Non-pigmented ciliary epithelial cell (primary cell): ENCODE measurements at regions not wholly inside any gene's neighbourhood (a gene's known extent, or its start where the extent isn't known, plus 50 kb on each side); places are given as distances from the start of the nearest gene placed in this dataset.
A peak's percentile ranks its signal among the peaks of the same experiment; 100 is the strongest.
"Not testable (repeated sequence)": the region's sequence is repeated elsewhere in the genome, so short reads cannot be mapped to it uniquely, and the experiment has no call there.

Source experiments
- DNase-seq: peaks from one replicate; pipeline ENCODE4 v3.0.0-alpha.2; 2010; ENCODE audit warnings: low read depth

DNA sequence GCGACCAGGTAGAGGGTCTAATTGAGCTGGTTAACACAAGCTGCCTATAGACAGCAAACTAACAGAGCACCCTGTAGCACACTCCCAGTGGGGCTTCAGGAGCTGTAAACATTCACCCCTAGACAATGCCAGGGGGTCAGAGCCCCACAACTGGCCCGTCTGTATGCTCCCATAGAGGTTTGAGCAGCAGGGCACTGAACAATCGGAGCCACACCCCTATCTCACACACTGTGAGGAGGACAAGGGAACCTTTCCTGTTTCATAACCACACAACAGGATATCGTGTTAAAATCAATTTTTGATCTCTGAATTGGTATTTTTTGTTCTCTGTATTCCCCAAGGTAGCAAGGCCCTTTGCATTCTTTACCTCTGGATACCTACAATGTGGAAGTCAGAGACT lies 266.1 kb downstream of the SPRY2 start:
- DNase-seq, result no peak

DNA sequence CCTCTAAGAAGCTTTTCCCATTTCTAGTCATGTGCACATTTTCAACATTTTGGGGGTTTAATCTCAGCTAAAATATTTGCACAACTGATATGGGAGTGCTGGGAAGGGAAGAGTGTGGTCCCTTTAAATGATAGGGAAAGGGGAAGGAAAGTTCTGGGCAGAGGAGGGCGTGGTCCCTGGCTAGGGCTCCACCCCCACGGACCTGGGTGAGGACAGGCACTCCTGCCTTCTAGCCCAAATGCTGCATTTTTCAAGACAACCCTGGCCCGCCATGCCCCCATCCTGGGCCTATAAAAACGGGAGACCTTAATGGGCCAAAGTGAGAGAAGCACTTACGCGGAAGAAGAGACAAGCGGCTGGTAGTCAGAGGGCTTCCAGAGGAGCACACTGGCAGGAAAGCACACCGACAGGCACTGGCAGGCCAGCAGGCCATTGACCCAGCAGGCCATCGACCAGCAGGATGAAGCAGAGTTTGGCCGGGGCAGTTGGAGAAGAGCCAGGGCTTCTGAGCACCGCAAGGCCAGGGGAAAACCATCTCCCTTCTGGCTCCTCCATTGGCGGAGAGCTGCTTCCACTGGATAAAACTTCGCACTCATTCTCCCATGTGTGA lies 266.7 kb downstream of the SPRY2 start:
- no peak for DNase-seq

DNA sequence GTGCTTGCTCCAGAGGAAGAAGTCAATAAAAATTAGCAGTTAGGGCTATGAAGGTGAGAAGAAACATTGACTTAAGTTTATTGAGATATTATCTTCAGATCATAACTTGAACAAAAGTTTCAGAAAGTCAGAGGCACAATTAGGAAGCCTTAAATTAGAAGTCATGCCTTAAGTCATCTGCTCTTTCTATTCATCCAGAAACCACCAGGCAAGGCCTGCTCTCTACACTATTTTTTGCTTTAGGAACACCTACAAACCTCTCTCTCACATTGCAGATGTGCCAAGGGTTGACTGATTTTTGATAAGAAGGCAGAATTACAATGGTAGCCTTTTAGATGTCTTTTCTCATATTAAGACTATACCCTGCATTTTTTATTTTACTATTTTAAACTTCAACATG lies 268.7 kb downstream of the SPRY2 start:
- no peak for DNase-seq

GRCh38 chr13:80070024-80070703 lies 270.8 kb downstream of the SPRY2 start:
- DNase-seq, result no peak

DNA sequence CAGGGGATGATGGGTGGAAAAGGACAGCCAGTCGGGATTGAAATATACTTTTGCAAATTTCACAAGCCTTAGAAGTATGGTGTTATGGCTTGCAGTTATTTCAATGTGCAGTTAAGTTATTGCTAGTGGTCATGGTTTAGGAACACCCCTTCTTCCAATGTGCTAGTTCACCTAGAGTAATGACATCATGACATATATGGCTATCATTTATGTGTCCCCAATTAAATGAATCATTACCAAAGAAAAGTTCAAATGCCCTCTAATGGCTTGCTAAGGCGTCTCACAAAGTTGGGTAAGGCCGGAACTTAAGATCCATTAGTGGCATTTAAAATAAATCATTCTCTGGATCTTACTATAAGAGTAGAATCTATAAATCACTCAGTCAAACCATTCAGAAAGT lies 271.6 kb downstream of the SPRY2 start:
- no peak for DNase-seq

- DNase-seq, result no peak
Measured at GRCh38 chr13:80065996-80066395, 274.9 kb downstream of the SPRY2 start.

- DNase-seq, result not testable (repeated sequence)
Measured at GRCh38 chr13:80062416-80062815, 278.5 kb downstream of the SPRY2 start.

GRCh38 chr13:80059789-80060188 lies 281.1 kb downstream of the SPRY2 start:
- no peak for DNase-seq

DNA sequence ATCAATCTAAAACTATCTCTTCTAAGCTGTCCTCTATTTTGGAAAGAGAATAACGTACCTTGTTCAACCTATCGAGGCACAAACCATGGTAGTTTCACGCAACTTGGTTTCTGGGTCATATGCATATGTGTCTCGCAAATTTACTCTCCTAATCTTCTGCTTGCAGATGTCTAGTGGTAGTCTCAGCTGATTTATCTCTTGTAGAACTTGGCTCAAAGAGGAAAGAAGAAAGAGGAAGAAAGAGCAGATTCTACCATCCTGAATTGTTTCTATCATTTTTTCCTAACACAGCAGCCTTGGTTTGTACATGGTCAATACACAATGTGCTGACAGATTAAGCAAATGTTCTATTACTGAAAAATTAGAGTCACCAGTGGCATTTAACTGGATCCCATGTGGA lies 282.3 kb downstream of the SPRY2 start:
- no peak for DNase-seq

DNA sequence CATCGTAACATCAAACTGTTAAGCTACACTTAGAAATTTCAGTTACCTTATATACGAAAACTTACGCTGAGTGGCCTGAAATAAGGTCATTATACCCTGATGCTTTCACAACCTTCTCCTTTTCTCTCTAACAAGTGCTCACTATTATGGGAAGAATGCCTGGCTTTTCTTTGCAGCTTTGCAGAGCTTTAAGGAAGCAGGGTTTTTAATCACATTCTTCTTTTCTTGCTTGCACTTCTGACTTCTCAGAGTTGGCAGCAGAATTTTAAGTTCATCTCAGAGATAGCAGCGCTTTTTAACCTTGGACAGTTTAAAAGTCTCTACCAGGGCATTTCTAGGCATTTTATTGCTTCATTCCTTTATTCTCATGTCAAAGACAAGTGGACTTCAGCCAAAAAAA lies 285.1 kb downstream of the SPRY2 start:
- no peak for DNase-seq

DNA sequence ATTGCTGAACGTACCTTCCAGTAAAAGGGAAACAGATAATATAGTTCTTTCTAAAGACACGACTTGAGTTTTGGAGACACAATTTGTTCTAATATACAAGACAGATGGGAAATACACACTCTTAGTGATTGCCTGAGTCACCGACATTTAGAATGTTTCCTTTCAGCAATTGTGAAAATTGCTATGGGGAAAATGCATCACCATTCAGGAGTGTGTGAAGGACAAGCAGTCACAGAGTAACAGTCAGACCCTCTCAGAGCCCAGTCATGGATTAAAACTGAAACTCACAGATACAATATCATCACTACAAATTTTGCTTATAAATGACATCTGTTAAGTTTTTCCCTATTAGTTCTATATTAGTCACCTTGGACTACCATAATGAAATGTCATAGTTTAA lies 286.1 kb downstream of the SPRY2 start:
- no peak for DNase-seq

- no peak for DNase-seq
Measured at GRCh38 chr13:80052286-80052685, 288.6 kb downstream of the SPRY2 start.

DNA sequence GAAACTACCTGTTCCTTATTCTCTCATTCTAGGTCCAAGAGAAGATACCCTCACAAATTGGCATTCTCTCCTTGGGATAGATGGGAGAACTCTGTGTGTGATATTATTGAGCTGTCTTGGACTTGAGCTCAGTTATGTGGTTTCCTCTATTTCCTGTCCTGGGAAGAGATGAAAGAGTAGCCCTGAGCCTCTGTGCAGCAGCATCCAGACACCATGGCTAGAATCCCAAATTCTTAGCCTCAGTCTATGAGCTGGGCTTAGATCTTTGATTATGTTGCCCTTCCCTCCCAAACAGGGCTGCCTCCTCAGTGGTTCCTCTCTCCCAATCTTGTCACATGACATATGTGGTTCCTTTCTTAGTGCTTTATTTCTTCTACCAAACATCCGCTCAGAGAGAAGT lies 290.7 kb downstream of the SPRY2 start:
- no peak for DNase-seq

DNA sequence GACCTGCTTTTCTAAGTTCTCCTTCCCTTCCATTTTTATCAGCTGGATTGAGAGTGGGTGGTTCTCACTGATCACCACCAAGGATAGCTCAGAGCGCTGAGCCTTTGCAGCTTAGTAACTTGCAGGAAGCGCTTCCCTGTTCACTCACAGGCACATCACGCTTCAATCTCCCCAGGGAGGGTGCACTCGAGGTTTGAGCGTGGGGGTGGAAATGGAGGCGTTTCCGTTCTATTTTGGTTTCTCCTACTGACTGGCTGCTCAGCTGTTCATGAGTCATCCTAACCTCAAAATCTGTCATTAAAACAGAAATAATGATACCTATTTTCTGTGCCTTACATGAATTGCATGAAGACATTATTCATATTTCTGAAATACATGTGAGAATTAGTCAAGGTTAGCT lies 292.1 kb downstream of the SPRY2 start:
- DNase-seq, result peak; percentile 96

GRCh38 chr13:80048030-80048429 lies 292.9 kb downstream of the SPRY2 start:
- DNase-seq, result no peak

DNA sequence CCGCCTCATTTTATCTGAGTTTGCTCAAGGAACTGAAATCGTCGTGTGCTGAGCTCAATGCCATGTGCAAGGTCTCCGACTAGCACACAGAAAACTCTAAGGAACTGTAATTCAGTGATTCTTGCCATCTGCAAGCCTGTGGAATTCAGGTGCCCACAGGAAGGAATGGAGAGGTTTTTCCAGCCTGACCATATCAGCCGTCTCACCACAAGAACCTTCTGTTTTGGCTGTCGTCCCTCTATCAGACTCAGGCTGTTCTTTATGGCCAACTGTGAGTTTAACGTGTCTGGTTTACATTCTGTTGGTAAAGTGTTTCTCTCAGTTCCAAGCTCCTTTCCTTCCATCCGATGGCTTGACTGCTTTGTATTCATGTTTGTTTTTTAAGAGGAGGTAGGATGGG lies 293.5 kb downstream of the SPRY2 start:
- DNase-seq, result peak; percentile 60

DNA sequence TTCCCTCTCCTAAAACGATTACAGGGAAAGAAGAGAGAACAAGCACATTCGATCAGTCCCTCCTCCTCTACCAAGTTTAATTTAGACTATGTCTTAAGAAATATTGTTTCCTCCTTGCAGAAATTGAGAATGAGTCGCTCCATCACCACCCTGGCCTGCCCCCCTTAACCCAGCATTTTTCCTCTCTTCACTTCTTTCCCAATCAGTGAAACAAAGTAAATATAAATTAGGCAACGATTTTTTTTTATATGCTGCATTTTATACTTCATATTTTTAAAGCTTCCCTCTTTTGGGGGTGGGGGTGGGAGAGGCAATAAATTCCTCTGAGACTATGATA lies 300.0 kb downstream of the SPRY2 start:
- DNase-seq, result no peak

DNA sequence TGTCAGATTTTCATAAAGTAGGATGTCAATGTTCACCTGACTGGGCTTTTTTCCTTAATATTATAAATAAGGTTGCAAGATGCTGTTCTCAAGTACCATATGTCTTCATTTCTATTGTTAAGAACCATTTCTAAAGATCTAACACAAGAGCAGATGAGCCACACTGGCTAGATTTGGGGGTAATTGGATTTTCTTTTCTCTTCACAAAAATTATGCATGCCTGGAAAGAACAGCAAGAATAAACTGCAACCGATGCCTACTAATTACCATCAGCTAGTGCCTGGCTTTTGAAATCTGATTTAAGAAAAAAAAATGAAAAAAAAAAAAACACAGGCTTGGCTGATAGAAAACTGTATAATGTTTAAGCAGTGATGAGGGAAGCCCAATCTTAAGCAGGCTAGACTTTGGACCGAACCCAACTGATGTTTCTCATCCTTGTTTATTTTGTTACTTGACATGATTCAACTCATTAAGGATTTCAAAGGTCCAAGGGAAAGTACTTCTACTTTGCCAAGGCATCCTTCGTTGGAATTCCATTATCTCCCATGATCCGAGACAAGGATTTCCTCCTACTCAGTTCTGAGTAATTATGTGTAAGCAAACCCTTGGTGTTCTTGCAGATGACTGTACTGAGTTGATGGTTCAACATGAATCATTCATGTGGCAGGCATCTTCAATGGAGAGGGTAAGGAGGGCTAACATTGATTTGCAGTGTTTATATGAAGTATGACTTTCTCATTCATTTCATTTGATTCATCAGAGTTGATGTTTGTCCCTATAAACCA lies 300.5 kb downstream of the SPRY2 start:
- DNase-seq, result peak; percentile 98

- no peak for DNase-seq
Measured at GRCh38 chr13:80039000-80039399, 301.9 kb downstream of the SPRY2 start.

GRCh38 chr13:80038371-80038770 lies 302.6 kb downstream of the SPRY2 start:
- no peak for DNase-seq

DNA sequence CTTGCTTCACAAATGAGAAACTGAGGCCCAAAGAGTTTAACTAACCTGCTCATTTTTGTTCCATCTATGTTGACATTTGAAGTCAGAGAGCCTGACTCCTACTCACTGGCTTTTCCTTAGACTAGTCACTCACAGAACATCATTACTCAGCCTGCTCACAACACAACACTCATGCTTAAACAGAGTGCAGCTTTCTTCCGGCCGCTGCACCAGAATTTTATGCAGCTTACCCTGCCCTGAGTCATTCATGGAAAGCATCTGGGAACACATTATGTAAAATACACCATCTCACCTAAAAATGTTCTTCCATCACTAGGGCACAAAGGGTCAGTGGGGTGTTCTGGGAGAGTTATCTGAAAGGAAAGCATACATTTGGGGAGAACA lies 303.4 kb downstream of the SPRY2 start:
- peak; percentile 88 for DNase-seq

DNA sequence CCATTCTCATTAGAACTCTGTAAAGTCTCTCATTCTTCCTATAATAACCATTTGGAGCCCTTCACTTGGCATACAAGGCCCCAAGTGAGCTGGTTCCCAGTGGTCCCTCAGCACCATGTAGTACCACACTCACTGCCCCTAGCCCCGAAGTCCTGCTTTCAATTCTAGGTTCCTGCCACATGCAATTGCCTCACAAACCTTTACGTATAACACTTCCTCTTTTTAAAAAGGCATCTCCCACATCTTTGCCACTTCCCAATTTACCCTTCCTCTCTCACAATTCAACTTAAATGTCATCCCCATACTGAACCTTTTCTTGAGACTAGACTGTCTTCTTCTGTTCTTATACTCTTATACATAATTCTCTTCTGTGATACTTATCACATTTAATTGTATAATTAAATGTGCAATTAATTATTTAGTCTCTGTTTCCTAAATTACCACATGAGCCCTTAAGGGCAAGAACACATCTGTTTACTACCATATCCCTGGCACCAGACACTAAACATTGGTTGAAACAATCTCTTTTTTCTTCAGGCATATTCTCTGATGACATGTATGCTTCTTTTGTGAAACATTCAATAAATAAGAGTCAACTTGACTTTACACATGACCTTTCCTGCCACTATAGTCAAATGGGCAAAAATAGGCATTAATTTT lies 304.0 kb downstream of the SPRY2 start:
- no peak for DNase-seq

- no peak for DNase-seq
Measured at GRCh38 chr13:80035096-80035495, 305.8 kb downstream of the SPRY2 start.
